ENCODE measurements at regions not wholly inside any gene's neighbourhood (a gene's known extent, or its start where the extent isn't known, plus 50 kb on each side); places are given as distances from the start of the nearest gene placed in this dataset.

DNA sequence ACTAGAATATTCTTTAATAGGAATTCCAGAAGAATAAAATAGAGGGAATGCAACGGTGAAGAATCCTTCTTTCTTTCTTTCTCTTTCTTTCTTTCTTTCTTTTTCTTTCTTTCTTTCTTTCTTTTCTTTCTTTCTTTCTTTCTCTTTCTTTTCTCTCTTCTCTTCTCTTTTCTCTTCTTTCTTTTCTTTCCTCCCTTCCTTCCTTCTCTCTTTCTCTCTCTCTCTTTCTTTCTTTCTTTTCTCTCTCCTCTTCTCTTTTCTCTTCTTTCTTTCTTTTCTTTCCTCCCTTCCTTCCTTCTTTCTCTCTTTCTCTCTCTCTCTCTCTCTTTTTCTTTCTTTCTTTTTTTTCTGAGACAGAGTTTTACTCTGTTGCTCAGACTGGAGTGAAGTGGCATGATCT is 160.8 kb upstream of the PRICKLE1 start:
- TF ChIP-seq RAD21 (IDR thresholded peaks at IDR 0.05) (no peak), ATF3 (IDR thresholded peaks at IDR 0.05) (no peak), SP1 (IDR thresholded peaks at IDR 0.05) (no peak)
- Histone ChIP-seq H3K4me3 (ENCODE audit: low read depth in 1 of 3, low read length in 3 of 3) (no peak overlapping the region), H3K27ac (ENCODE audit: low read depth in 1 of 2, low read length in 2 of 2) (no peak overlapping the region), H3K27me3 (ENCODE audit: control insufficient read depth in 4 of 4, insufficient read depth in 4 of 4, low read length in 3 of 4) (no peaks in the 10 kb centered on the region), H3K4me1 (ENCODE audit: control insufficient read depth in 4 of 4, insufficient read depth in 4 of 4, low read length in 3 of 4) (peaks cover 0 to 2% (median 0%) of the 10 kb centered on the region in 4 donors), H3K36me3 (ENCODE audit: control insufficient read depth in 4 of 4, insufficient read depth in 3 of 4, low read depth in 1 of 4, low read length in 3 of 4) (no peaks in the 10 kb centered on the region), H3K9me3 (ENCODE audit: control insufficient read depth in 4 of 4, low read length in 3 of 4) (peaks cover 0 to 13% (median 4%) of the 10 kb centered on the region in 4 donors), H3K9ac (ENCODE audit: low read depth in 1 of 2, low read length in 2 of 2) (no peak overlapping the region)
- no peak for DNase-seq (ENCODE audit: low spot score)
- WGBS, result 83% methylated on average over 1 of the region's 1 CpG

DNA sequence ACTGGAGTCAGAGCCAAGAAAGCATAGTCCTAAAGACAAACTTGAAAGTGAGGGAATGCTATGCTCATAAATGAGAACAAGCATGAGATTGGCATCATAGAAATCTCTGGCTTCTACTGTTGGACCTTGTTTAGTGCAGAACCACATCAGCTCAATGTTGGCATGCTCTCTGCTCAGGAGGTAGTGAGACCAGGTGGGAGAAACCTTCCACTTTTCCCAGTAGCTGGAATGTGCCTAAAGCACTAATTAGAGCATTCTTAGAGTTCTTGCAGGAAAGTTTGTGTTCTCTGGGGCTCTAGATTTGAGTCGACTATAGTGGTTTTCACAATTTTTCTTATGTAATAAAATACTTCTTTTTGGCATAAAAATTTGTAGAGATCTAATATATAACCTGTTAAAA is 159.7 kb upstream of the PRICKLE1 start:
- no peak for TF ChIP-seq HNF4A (conservative IDR thresholded peaks at IDR 0.05)
- TF ChIP-seq SP1 (IDR thresholded peaks at IDR 0.05), result no peak
- no peak for TF ChIP-seq FOXA2 (IDR thresholded peaks at IDR 0.05)
- no peak for TF ChIP-seq RAD21 (IDR thresholded peaks at IDR 0.05)
- no peak for TF ChIP-seq JUND (IDR thresholded peaks at IDR 0.05)
- no peak for TF ChIP-seq ZBTB33 (IDR thresholded peaks at IDR 0.05)
- no peak for TF ChIP-seq RXRA (IDR thresholded peaks at IDR 0.05)
- no peak for TF ChIP-seq GABPA (IDR thresholded peaks at IDR 0.05 in 1 of 2, conservative IDR thresholded peaks at IDR 0.05 in 1 of 2)
- Histone ChIP-seq H3K27me3 (ENCODE audit: control insufficient read depth in 4 of 4, insufficient read depth in 4 of 4, low read length in 3 of 4) (no peaks in the 10 kb centered on the region), H3K27ac (ENCODE audit: low read depth in 1 of 2, low read length in 2 of 2) (no peak overlapping the region), H3K4me1 (ENCODE audit: control insufficient read depth in 4 of 4, insufficient read depth in 4 of 4, low read length in 3 of 4) (peaks cover 0 to 2% (median 0%) of the 10 kb centered on the region in 4 donors), H3K9ac (ENCODE audit: low read depth in 1 of 2, low read length in 2 of 2) (no peak overlapping the region), H3K36me3 (ENCODE audit: control insufficient read depth in 4 of 4, insufficient read depth in 3 of 4, low read depth in 1 of 4, low read length in 3 of 4) (no peaks in the 10 kb centered on the region), H3K9me3 (ENCODE audit: control insufficient read depth in 4 of 4, low read length in 3 of 4) (peaks cover 0 to 13% (median 4%) of the 10 kb centered on the region in 4 donors), H3K4me3 (ENCODE audit: low read depth in 1 of 3, low read length in 3 of 3) (no peak overlapping the region)
- 89% methylated on average over 1 of the region's 1 CpG for WGBS
- no peak for DNase-seq (ENCODE audit: low spot score)

DNA sequence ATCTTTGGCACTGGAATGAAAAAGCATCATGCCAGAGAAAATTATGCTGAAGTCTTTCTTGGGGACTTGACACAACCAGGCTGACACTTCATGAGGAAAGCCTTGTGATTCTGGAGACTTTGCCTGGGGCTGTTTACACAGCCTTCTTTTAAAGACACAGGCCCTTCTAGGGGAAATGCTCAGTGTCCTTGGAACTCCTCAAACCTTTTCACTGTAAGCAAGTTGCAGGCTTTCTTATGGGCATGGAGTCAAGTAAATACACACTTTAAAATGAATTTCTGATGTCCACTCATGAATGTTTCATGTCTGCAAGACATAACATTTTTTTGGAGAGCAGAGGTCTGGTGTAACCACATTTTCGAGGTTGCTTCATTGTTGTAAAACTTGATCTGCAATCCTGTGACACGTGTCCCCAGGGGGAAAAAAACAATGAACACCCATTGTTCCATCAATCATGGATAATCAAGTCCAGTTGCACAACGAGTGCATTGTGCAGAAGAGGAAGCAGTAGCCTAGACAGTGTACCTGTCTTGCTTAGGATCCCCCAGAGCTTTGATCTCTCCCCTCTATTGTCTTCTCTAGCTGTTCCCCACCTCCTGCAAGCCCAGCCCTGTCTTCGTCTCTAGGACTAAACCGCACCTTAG is 155.1 kb upstream of the PRICKLE1 start:
- no peak for DNase-seq (ENCODE audit: low spot score)
- Histone ChIP-seq H3K36me3 (ENCODE audit: control insufficient read depth in 4 of 4, insufficient read depth in 3 of 4, low read depth in 1 of 4, low read length in 3 of 4) (no peaks in the 10 kb centered on the region), H3K4me1 (ENCODE audit: control insufficient read depth in 4 of 4, insufficient read depth in 4 of 4, low read length in 3 of 4) (peaks cover 0 to 3% (median 0%) of the 10 kb centered on the region in 4 donors), H3K9me3 (ENCODE audit: control insufficient read depth in 4 of 4, low read length in 3 of 4) (peaks cover 0 to 13% (median 4%) of the 10 kb centered on the region in 4 donors), H3K9ac (ENCODE audit: low read depth in 1 of 2, low read length in 2 of 2) (no peak overlapping the region), H3K27ac (ENCODE audit: low read depth in 1 of 2, low read length in 2 of 2) (no peak overlapping the region), H3K27me3 (ENCODE audit: control insufficient read depth in 4 of 4, insufficient read depth in 4 of 4, low read length in 3 of 4) (peaks cover 0 to 2% (median 0%) of the 10 kb centered on the region in 4 donors), H3K4me3 (ENCODE audit: low read depth in 1 of 3, low read length in 3 of 3) (no peak overlapping the region)
- TF ChIP-seq, protein P1, sequence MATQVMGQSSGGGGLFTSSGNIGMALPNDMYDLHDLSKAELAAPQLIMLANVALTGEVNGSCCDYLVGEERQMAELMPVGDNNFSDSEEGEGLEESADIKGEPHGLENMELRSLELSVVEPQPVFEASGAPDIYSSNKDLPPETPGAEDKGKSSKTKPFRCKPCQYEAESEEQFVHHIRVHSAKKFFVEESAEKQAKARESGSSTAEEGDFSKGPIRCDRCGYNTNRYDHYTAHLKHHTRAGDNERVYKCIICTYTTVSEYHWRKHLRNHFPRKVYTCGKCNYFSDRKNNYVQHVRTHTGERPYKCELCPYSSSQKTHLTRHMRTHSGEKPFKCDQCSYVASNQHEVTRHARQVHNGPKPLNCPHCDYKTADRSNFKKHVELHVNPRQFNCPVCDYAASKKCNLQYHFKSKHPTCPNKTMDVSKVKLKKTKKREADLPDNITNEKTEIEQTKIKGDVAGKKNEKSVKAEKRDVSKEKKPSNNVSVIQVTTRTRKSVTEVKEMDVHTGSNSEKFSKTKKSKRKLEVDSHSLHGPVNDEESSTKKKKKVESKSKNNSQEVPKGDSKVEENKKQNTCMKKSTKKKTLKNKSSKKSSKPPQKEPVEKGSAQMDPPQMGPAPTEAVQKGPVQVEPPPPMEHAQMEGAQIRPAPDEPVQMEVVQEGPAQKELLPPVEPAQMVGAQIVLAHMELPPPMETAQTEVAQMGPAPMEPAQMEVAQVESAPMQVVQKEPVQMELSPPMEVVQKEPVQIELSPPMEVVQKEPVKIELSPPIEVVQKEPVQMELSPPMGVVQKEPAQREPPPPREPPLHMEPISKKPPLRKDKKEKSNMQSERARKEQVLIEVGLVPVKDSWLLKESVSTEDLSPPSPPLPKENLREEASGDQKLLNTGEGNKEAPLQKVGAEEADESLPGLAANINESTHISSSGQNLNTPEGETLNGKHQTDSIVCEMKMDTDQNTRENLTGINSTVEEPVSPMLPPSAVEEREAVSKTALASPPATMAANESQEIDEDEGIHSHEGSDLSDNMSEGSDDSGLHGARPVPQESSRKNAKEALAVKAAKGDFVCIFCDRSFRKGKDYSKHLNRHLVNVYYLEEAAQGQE (IDR thresholded peaks at IDR 0.05), result no peak
- TF ChIP-seq, protein P2, sequence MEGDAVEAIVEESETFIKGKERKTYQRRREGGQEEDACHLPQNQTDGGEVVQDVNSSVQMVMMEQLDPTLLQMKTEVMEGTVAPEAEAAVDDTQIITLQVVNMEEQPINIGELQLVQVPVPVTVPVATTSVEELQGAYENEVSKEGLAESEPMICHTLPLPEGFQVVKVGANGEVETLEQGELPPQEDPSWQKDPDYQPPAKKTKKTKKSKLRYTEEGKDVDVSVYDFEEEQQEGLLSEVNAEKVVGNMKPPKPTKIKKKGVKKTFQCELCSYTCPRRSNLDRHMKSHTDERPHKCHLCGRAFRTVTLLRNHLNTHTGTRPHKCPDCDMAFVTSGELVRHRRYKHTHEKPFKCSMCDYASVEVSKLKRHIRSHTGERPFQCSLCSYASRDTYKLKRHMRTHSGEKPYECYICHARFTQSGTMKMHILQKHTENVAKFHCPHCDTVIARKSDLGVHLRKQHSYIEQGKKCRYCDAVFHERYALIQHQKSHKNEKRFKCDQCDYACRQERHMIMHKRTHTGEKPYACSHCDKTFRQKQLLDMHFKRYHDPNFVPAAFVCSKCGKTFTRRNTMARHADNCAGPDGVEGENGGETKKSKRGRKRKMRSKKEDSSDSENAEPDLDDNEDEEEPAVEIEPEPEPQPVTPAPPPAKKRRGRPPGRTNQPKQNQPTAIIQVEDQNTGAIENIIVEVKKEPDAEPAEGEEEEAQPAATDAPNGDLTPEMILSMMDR (IDR thresholded peaks at IDR 0.05; ENCODE audit: low read depth, low read length, missing input control), result no peak
- WGBS, result 48% methylated on average over 5 of the region's 5 CpGs

All from liver (tissue), 8 donors.